HG02642 (cell line): ENCODE measurements at regions not wholly inside any gene's neighbourhood (a gene's known extent, or its start where the extent isn't known, plus 50 kb on each side); places are given as distances from the start of the nearest gene placed in this dataset.

ENCODE experiments used
- ATAC-seq: cut with Tn5 transposase; IDR thresholded peaks from one replicate; pipeline ENCODE4 v1.9.1; 2021; ENCODE audit warnings: mild to moderate bottlenecking; ENCODE audit not compliant: unreplicated experiment, poor library complexity

GRCh38 chr1:181142096-181142958 lies 53.8 kb downstream of the IER5 start:
- ATAC-seq, result peak; percentile 79

- ATAC-seq, result no peak
Measured at GRCh38 chr1:181143102-181143859, 54.8 kb downstream of the IER5 start.

- ATAC-seq, result no peak
Measured at GRCh38 chr1:181144238-181144637, 55.7 kb downstream of the IER5 start.

- no peak for ATAC-seq
Measured at GRCh38 chr1:181148636-181149035, 60.1 kb downstream of the IER5 start.

DNA sequence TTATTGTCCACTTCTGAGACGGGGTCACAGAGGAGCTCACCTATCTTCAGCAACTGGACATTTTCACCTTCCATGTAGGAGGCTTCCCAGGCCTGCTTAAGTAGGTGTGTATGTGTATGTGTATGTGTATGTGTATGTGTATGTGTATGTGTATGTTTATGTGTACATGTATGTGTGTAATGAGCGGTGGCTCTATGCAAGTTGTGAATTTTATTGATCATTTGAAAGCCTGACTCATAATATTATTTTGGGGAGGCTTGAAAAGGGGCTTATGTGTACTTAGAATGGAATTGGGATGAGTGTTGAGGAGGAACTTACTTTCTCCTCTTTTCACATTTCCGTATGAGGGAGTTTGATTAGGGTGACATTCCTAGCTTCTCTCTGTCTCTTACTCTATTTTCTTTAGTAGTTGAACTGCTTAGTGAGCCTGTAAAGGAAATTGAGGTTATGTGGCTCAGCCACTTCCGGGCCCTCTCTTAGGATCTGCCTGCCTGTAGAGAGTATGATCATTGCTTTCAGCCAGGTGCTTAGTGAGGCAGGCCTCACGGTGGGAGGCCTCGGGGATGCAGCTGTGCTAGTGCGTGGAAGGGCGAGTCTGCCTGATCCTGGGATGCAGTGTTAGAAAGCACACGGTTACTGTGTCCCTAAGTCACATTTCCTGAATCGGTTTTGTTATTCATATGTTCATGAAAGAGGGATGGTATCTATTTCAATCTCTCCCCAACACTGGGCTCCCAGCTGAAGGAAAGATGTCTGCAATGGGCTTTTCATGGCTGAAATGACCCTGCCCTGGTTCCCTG lies 61.0 kb downstream of the IER5 start:
- ATAC-seq, result peak; percentile 76

GRCh38 chr1:181150273-181150672 lies 61.8 kb downstream of the IER5 start:
- no peak for ATAC-seq

DNA sequence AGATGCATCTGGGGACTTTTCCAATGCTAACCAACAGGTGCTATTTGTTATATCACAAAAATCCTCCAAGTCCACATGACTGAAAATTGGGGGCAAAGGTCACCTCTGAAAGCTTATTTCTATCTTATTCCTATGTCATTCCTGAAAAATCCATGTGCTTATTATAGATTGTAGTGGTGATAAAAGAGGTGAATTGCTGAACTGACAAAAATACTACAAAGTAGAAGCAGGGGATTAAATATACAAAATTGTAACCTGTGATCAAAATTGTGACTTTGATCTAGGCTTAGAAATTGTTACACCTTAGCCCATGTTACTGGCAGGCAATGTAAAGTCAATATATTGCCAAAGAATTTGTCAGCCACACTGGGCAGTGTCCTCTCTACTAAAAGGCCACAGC lies 62.3 kb downstream of the IER5 start:
- ATAC-seq, result no peak

DNA sequence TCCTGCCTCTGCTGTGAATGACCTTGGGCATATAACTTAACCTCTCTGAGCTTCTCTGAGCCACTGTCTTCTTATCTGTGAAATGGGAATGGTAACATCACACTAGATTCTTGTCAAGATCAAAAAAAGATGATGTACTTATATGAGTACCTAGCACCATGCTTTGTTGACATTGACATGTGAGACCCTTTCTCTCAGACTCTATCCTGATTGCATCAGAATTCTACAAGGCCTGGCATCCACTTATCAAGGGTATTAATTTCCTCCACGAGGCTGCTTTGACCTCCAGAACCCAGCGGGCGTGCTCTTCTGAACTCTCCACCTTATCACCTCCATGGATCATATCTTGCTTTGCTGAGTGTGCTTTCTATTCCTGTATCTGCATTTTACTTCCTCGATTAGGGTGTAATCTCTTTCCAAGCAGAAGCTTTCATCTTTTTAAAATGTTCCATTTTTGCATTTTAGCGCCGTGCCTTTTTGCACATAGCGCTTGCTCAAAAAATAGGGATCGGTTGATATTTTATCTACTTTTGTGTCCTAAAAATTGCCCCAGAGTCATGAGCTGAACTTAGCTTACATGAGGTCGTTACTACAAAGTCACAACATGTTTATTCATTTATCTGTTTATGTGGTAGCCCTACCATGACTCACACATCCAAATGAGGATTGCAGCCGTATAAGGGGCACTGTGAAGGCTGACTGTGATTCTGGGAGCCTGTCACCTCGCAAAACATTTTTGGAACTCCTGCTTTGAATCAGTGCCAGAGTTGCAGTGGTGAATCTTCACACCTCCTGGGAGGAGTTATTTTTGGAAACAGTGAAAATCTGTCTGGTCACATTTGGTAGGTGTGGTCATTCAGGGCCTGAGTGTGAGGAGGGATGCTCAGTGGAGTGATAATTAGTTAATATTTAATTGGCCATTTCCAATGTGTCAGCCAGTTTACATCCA lies 63.2 kb downstream of the IER5 start:
- ATAC-seq, result peak; percentile 29

- peak; percentile 83 for ATAC-seq
Measured at GRCh38 chr1:181152892-181153633, 64.6 kb downstream of the IER5 start.

DNA sequence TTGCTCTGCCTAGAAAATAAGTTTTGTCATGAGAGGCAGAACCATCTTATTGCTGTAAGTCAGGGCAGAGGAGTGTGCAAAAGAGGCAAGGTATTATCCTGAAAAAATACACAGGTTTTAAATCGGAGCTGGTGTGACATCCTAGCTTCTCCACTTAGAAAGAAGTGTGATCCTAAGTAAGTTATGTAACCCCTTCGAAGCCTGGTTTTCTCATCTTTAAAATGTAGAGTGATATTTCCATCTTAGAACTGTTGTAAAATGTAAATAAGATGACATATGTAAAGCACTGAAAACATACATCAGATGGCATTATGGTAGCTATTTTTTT lies 65.1 kb downstream of the IER5 start:
- ATAC-seq, result no peak

DNA sequence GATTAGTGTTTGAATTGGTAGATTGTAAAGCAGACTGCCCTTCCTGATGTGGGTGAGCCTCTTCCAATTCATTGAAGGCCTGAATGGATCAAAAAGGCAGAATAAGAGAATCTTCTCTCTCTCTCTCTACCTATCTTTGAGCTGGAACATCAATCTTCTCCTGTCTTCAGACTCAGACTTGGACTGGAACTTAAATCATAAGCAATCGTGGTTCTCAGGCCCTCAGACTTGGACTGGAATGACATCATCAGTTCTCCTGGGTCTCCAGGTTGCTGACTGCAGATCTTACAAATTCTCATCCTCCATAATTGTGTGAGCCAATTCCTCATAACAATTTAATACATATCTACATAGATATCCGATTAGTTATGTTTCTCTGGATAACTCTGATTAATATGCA lies 66.8 kb downstream of the IER5 start:
- no peak for ATAC-seq

DNA sequence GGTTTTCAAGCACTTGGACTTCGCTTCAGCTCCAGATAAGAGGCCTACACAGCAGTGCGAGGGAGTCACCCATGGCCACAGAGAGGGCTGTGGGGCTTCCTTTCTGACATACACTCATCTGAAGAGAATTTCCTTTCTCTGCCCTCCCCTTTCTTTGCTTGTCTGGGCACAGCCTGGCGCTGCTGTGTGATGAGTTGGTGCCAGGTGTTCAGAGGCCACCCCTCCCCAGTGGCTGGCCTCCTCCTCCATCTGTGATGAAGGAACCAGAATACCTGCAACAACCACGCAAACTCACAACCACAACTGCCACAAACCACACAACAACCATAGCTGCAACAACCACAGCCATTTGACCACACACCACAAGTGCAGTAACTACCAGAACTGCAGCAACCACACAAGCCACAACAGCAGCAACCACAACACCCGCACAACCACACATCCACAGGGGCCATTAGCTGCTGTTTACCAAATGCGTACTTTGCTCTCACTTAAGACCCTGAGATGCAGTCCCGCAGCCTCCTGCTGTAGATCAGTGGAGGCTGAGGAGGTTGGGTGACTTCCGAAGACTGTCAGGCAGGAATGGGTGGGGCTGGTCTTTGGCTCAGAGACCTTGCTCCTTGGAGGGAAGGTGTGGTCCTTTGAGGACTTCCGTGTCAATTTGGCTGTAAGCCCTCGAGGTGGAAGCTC lies 71.1 kb downstream of the IER5 start:
- no peak for ATAC-seq

- no peak for ATAC-seq
Measured at GRCh38 chr1:181160322-181160721, 71.8 kb downstream of the IER5 start.

GRCh38 chr1:181160998-181161870 lies 72.7 kb downstream of the IER5 start:
- ATAC-seq, result no peak

- no peak for ATAC-seq
Measured at GRCh38 chr1:181163662-181164061, 75.2 kb downstream of the IER5 start.

DNA sequence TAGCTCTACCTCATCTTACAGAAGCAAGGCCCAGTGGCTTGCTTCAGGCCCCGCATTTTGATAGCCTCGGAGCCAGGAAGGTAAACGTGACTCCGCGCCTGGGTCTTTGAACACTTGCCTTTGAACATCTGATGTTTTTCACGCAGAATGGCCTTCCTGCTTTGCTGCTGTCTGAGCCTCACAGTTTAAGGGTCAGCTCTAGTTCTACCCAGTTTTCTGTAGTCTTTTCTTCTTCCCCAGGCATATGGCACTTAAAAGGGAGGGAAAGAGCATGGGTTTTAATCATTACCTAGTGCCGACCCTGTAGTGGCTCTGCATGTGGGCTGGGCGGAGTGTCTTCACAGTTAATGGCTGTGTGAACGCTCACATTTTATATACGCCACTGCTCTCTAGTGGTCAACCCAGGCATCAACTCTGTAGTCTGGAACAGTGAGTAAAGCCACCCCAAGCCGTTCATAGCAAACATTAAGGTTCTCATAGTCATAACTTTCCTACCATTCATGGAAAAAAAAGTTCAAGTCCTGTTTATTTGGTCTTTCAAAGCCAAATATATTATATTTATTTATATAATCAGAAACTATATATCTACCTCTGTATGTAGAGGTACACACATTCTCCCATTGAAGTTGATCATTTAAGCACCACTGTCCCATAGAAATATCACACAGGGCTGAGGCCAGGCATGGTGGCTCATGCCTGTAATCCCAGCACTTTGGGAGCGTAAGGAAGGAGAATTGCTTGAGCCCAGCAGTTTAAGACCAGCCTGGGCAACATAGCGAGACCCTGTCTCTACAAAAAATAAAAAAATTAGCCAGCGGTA lies 78.1 kb downstream of the IER5 start:
- peak; percentile 96 for ATAC-seq
